ENCODE measurements at regions not wholly inside any gene's neighbourhood (a gene's known extent, or its start where the extent isn't known, plus 50 kb on each side); places are given as distances from the start of the nearest gene placed in this dataset.

GRCh38 chr11:129652835-129653234 is 162.8 kb upstream of the TMEM45B start (continued):
- no peak for TF ChIP-seq HSF4 (CRISPR knock-in tag; IDR thresholded peaks at IDR 0.05; ENCODE audit: borderline replicate concordance)
- TF ChIP-seq HOXB6 (CRISPR knock-in tag; IDR thresholded peaks at IDR 0.05; ENCODE audit: borderline replicate concordance) = no peak
- no peak for TF ChIP-seq ILF3 (IDR thresholded peaks at IDR 0.05; ENCODE audit: borderline replicate concordance)
- TF ChIP-seq RBM15 (IDR thresholded peaks at IDR 0.05; ENCODE audit: insufficient read depth, low read length) = no peak
- TF ChIP-seq BCL6 (CRISPR knock-in tag; IDR thresholded peaks at IDR 0.05) = no peak
- no peak for TF ChIP-seq ETV1 (tag; conservative IDR thresholded peaks at IDR 0.05; ENCODE audit: low read depth)
- TF ChIP-seq ZBTB40 (IDR thresholded peaks at IDR 0.05) = no peak
- no peak for TF ChIP-seq ZBTB40 (CRISPR knock-in tag; IDR thresholded peaks at IDR 0.05)
- no peak for TF ChIP-seq KDM4B (IDR thresholded peaks at IDR 0.05; ENCODE audit: borderline replicate concordance in 2 of 2, low read depth in 1 of 2)
- TF ChIP-seq DACH1 (IDR thresholded peaks at IDR 0.05; ENCODE audit: partially characterized antibody) = no peak

All from K562 (cell line).